ENCODE measurements at regions not wholly inside any gene's neighbourhood (a gene's known extent, or its start where the extent isn't known, plus 50 kb on each side); places are given as distances from the start of the nearest gene placed in this dataset.
"Not testable (repeated sequence)": the region's sequence is repeated elsewhere in the genome, so short reads cannot be mapped to it uniquely, and the experiment has no call there.

DNA sequence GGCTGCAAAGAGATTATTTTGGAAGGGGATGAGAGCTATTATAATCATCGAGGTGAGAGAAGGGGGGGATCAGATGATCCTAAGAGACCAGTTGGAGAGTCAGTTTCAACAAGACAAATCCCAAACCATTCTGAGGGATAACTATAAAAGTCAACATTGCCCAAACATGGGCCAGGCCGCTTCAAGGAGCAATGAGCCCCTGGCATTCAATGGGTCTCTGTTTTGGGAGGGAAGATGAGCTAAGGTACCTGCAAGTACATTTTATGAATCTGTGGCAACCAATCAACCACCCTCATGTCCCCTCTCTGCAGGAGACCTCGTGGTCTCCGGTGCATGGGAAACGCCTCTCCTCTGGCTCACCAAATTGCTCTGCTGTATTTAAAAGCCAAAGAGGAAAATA is 209.9 kb upstream of the C16orf82 start:
- DNase-seq (ENCODE audit: low read depth in 2 of 2, low spot score in 1 of 2), result no peak

DNA sequence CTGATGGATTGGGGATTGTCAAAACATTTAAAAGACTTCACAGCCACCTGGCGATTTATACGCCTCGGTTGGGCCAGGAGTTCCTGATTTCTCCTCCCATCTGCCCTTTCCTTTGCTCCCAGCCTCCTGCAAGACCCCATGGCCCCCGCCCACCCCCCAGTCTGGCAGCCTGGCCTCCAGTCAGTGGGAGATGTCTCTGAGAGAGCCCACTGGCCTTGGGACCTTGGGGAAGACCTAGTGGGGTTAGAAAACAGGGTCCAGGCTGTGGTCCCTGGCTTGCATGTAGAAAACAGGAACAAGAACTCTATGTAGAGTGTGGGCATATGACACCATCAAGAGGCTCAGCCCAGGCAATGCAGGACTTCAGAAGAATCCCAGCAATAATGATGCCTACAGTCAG is 209.4 kb upstream of the C16orf82 start:
- no peak for DNase-seq (ENCODE audit: low read depth in 2 of 2, low spot score in 1 of 2)

DNA sequence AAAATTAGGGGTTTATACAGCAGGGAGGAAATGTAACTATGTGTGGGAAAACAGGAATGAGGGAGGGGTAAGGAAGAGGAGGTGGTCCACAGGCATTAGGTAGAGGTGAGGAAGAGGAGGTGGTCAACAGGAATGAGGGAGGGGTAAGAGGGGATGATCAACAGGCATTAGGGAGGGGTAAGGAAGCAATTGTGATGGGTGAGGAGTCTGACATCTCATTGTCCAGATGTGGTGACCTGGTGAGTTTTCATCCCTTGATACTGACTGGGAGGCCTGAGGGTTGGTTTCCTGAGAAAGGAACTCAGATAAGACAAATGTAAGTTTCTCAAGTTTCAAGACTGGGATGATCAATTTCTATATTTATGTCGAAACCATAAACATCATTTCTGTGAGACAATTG is 206.2 kb upstream of the C16orf82 start:
- DNase-seq (ENCODE audit: low read depth in 2 of 2, low spot score in 1 of 2), result no peak

DNA sequence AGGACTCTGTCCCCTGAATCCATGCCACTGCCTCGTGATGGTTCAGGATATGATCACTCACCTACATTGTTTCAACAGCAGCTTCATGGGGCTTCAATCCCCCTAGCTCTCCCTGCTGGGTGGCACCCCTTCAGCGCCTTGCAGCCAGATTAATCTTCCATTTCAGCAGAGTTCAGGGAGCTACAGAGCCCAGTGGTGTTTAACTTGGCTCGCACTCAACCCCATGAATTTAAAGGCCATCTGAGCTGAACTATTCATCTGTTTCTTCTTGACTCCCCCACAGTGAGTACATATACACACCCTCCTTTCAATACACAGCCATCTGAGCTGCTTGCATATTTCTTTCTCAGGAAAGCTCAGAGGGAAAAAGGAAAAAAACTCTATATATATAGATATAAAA is 202.8 kb upstream of the C16orf82 start:
- DNase-seq (ENCODE audit: low read depth in 2 of 2, low spot score in 1 of 2), result no peak

- not testable (repeated sequence) for DNase-seq (ENCODE audit: low read depth in 2 of 2, low spot score in 1 of 2)
These were observed 192.4 kb upstream of the C16orf82 start for GRCh38 chr16:26874318-26874717.

GRCh38 chr16:26877421-26877820 is 189.3 kb upstream of the C16orf82 start:
- no peak for DNase-seq (ENCODE audit: low read depth in 2 of 2, low spot score in 1 of 2)

- DNase-seq (ENCODE audit: low read depth in 2 of 2, low spot score in 1 of 2), result no peak
These were observed 181.1 kb upstream of the C16orf82 start for GRCh38 chr16:26885674-26886073.

GRCh38 chr16:26889740-26890139 is 177.0 kb upstream of the C16orf82 start:
- no peak for DNase-seq (ENCODE audit: low read depth in 2 of 2, low spot score in 1 of 2)

GRCh38 chr16:26898200-26898599 is 168.5 kb upstream of the C16orf82 start:
- no peak for DNase-seq (ENCODE audit: low read depth in 2 of 2, low spot score in 1 of 2)

DNA sequence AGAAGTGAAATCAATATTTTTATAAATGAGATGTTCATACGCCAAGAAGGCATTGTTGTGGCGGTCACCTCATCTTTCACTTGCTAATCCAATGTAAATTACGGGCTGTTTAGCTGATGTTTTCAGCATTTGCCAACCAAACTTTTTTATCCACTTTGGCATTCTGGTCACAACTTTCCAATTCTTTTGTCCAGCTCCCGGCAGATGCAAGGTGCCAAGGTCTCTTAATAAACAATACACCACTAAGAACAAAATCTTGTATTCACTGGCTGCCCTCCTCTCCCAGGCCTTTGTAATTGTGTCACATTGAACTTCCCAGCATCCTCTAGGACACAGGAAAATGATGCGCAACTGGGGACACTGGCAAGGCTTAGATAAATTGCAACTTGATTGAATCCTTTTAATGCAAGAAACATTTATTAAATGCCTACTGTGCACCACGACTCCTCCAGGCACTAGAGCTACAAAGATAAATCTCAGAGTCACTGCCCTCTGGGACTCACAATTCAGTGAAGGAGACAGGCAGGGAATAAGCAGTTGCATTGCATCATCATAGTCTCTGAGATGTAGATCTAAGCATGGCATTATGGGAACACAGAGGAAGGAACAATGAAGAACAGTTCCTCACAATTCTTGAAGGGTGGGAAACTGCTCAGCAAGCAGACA is 165.4 kb upstream of the C16orf82 start:
- no peak for DNase-seq (ENCODE audit: low read depth in 2 of 2, low spot score in 1 of 2)

- DNase-seq (ENCODE audit: low read depth in 2 of 2, low spot score in 1 of 2), result no peak
These were observed 164.7 kb upstream of the C16orf82 start for GRCh38 chr16:26901983-26902382.

DNA sequence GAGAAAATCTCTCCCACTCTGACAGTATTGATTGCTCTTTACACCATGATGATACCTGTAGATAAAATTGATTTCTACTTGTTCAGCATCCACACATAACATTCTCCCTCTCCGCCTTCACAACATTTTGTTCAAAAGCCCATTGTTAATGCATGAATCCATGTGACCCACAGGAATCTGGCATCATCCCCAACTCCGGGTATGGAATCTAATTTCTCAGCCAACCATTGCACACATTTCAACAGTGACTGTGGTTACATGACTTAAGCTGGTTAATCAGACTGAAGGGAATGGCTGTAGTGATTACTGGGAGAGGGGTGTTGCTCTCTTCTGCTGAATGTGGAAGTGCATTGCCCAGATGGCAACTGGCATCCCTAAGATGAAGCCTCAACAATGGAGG is 161.4 kb upstream of the C16orf82 start:
- DNase-seq (ENCODE audit: low read depth in 2 of 2, low spot score in 1 of 2), result no peak

GRCh38 chr16:26909623-26910022 is 157.1 kb upstream of the C16orf82 start:
- DNase-seq (ENCODE audit: low read depth in 2 of 2, low spot score in 1 of 2), result no peak

- no peak for DNase-seq (ENCODE audit: low read depth in 2 of 2, low spot score in 1 of 2)
These were observed 155.3 kb upstream of the C16orf82 start for GRCh38 chr16:26911436-26911835.

DNA sequence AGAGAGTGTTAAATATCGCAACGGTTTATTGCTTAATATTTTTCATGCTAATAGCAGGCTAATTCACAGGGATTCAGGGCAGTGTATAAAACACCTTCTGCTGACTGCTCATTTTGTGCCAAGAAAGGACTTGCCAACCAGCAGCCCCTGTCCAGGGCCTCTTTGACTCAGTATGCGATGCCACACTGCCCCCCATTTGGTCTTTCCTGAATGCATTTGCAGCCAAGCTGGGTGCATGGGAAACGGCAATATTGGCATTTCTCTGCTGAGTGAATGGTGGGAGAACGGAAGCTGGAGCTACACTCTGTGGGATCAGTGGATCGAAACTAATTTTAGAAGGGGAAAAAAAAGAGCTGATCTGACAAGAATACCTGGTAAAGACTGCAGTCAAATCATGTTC is 152.9 kb upstream of the C16orf82 start:
- DNase-seq (ENCODE audit: low read depth in 2 of 2, low spot score in 1 of 2), result no peak

GRCh38 chr16:26930786-26931581 is 135.7 kb upstream of the C16orf82 start:
- DNase-seq (ENCODE audit: low read depth in 2 of 2, low spot score in 1 of 2), result no peak

- no peak for DNase-seq (ENCODE audit: low read depth in 2 of 2, low spot score in 1 of 2)
These were observed 116.1 kb upstream of the C16orf82 start for GRCh38 chr16:26950636-26951035.

DNA sequence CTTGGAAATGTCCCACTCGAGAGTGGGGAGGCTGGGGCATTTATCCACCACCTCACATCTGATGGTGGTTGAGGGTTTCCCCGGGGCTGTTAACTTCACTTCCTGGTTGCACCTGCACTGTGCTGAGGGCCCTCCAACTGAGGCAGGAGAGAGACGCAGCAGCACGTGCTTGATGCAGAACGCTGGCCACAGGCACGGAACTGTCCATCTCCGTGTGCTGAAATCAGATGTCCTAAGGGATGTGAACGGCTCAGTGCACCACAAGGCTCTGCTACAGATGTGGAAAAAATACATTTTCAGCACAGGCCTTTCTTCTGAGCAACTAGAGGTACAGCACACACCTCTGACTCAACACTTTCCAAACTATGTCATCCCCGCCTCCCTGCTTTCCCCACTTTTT is 114.8 kb upstream of the C16orf82 start:
- no peak for DNase-seq (ENCODE audit: low read depth in 2 of 2, low spot score in 1 of 2)

DNA sequence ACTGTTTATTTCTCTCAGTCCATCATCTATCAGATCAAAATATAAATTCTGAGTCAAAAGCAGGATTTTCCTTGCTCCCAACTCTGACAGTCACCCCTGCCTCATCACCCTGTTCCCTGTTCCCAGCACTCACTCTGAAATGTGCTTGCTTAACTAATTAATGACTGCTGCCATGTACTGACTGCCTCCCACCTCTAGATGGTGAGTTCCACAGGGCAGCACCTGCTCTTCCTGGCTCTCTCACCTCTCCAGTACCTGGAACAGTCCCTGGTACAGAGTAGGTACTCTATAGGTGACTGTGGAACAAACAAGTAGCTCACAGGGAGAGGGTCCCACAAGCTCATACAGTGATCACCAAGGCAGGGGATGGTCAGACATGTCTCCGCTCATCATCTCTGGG is 114.3 kb upstream of the C16orf82 start:
- no peak for DNase-seq (ENCODE audit: low read depth in 2 of 2, low spot score in 1 of 2)

- no peak for DNase-seq (ENCODE audit: low read depth in 2 of 2, low spot score in 1 of 2)
These were observed 109.4 kb upstream of the C16orf82 start for GRCh38 chr16:26957283-26957859.

GRCh38 chr16:26959416-26960009 is 107.2 kb upstream of the C16orf82 start:
- DNase-seq (ENCODE audit: low read depth in 2 of 2, low spot score in 1 of 2), result no peak

DNA sequence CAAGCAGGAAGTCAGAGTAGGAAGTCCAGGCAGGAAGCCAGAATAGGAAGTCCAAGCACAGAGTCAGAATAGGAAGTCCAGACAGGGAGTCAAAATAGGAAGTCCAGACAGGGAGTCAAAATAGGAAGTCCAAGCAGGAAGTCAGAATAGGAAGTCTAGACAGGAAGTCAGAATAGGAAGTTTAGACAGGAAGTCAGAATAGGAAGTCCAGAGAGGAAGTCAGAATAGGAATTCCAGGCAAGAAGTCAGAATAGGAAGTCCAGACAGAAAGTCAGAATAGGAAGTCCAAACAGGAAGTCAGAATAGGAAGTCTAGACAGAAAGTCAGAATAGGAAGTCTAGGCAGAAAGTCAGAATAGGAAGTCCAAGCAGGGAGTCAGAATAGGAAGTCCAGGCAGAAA is 105.3 kb upstream of the C16orf82 start:
- no peak for DNase-seq (ENCODE audit: low read depth in 2 of 2, low spot score in 1 of 2)
